Gastrocnemius medialis (tissue), 4 donors: ENCODE measurements at regions not wholly inside any gene's neighbourhood (a gene's known extent, or its start where the extent isn't known, plus 50 kb on each side); places are given as distances from the start of the nearest gene placed in this dataset.

Experiments used
- ATAC-seq, 2 donors: fragments of 150-250 bp; one replicate each; pipeline ENCODE4 v1.9.1; 2016
- DNase-seq, 2 donors: peaks; one replicate each; pipeline ENCODE4 v3.0.0-alpha.2; 2019
- H3K27ac ChIP-seq, 4 donors: fragments of 200-600 bp; sonication (generic); 1 replicate in 1 of 4; 2 replicates in 3 of 4; pipeline ENCODE4 v1.5.1; 2016 to 2018; ENCODE audit warnings: mild to moderate bottlenecking in 2 of 4, moderate library complexity in 1 of 4
- H3K27me3 ChIP-seq, 3 donors: fragments of 200-600 bp; sonication (generic) in 2 of 3; 1 replicate in 1 of 3; 2 replicates in 2 of 3; pipeline versions ENCODE4 v1.5.1 to v1.6.0; 2016 to 2019; ENCODE audit warnings: mild to moderate bottlenecking in 1 of 3, moderate library complexity in 1 of 3
- H3K36me3 ChIP-seq, 2 donors: fragments of 200-600 bp; sonication (generic) in 1 of 2; one replicate each; pipeline ENCODE4 v1.5.1; 2017 to 2018
- H3K4me1 ChIP-seq, 2 donors: fragments of 200-600 bp; sonication (generic) in 1 of 2; one replicate each; pipeline ENCODE4 v1.5.1; 2016 to 2017; ENCODE audit warnings: mild to moderate bottlenecking in 2 of 2
- H3K4me3 ChIP-seq, 4 donors: fragments of 200-600 bp; sonication (generic) in 3 of 4; 1 replicate in 1 of 4; 2 replicates in 3 of 4; pipeline ENCODE4 v1.5.1; 2016 to 2019; ENCODE audit warnings: mild to moderate bottlenecking in 2 of 4
- H3K9me3 ChIP-seq, 3 donors: fragments of 200-600 bp; sonication (generic) in 2 of 3; 1 replicate in 1 of 3; 2 replicates in 2 of 3; pipeline ENCODE4 v1.5.1; 2016 to 2019
- CTCF ChIP-seq, 5 experiments: fragments of 450-650 bp in 3 of 5; fragments of 200-600 bp in 2 of 5; sonication (generic) in 2 of 5; IDR thresholded peaks in 4 of 5; conservative IDR thresholded peaks in 1 of 5; 1 replicate in 4 of 5; 2 replicates in 1 of 5; pipeline ENCODE4 v1.5.1; 2016 to 2019; ENCODE audit warnings: antibody characterized with exemption in 5 of 5, mild to moderate bottlenecking in 3 of 5, moderate library complexity in 3 of 5
- POLR2A ChIP-seq, 2 donors: fragments of 450-650 bp; IDR thresholded peaks; one replicate each; pipeline ENCODE4 v1.6.1; 2017; ENCODE audit warnings: antibody characterized with exemption in 2 of 2, mild to moderate bottlenecking in 2 of 2, moderate library complexity in 2 of 2
- in situ Hi-C, 4 donors: fragments of 200-750 bp; cut with MboI; loops; one replicate each; pipeline versions ENCODE4 v1.15.0 to v1.8.0; 2017; ENCODE audit warnings: low sequenced_read_pairs in 4 of 4
- intact Hi-C: fragments of 100-400 bp; cut with DNase I; formaldehyde crosslinking; loops from one replicate; pipeline ENCODE4 v1.15.1; 2023; ENCODE audit warnings: low total_unique reads

- Histone ChIP-seq H3K9me3 (no peaks in the 10 kb centered on the region), H3K4me1 (no peaks in the 10 kb centered on the region), H3K4me3 (no peak overlapping the region), H3K27ac (no peak overlapping the region), H3K27me3 (no peaks in the 10 kb centered on the region), H3K36me3 (no peaks in the 10 kb centered on the region)
- no peak for DNase-seq
- intact Hi-C loops: no loop called here
- no peak for TF ChIP-seq CTCF (IDR thresholded peaks at IDR 0.05 in 4 of 5, conservative IDR thresholded peaks at IDR 0.05 in 1 of 5)
- in situ Hi-C loops: no loop called here
- no peak for ATAC-seq
Measured at GRCh38 chr12:58139894-58140293, 198.5 kb downstream of the ATP23 start.

GRCh38 chr12:58140395-58140794 is 199.0 kb downstream of the ATP23 start:
- TF ChIP-seq POLR2A (IDR thresholded peaks at IDR 0.05) (no peak), CTCF (IDR thresholded peaks at IDR 0.05 in 4 of 5, conservative IDR thresholded peaks at IDR 0.05 in 1 of 5) (no peak)
- ATAC-seq (no peak), DNase-seq (no peak)
- Histone ChIP-seq H3K4me1 (no peaks in the 10 kb centered on the region), H3K27ac (no peak overlapping the region), H3K36me3 (no peaks in the 10 kb centered on the region), H3K4me3 (no peak overlapping the region), H3K27me3 (no peaks in the 10 kb centered on the region), H3K9me3 (no peaks in the 10 kb centered on the region)
- intact Hi-C loops (no loop called here), in situ Hi-C loops (no loop called here)

- no peaks in the 10 kb centered on the region for H3K9me3 ChIP-seq
- no peaks in the 10 kb centered on the region for H3K36me3 ChIP-seq
- in situ Hi-C loops (no loop called here), intact Hi-C loops (no loop called here)
- no peaks in the 10 kb centered on the region for H3K27me3 ChIP-seq
- no peak overlapping the region for H3K27ac ChIP-seq
- TF ChIP-seq POLR2A (IDR thresholded peaks at IDR 0.05) (no peak), CTCF (IDR thresholded peaks at IDR 0.05 in 4 of 5, conservative IDR thresholded peaks at IDR 0.05 in 1 of 5) (no peak)
- ATAC-seq: no peak
- H3K4me3 ChIP-seq: no peak overlapping the region
- no peak for DNase-seq
- H3K4me1 ChIP-seq: no peaks in the 10 kb centered on the region
Measured at GRCh38 chr12:58142991-58143390, 201.6 kb downstream of the ATP23 start.

GRCh38 chr12:58143498-58143995 is 202.2 kb downstream of the ATP23 start:
- no peak overlapping the region for H3K4me3 ChIP-seq
- in situ Hi-C loops (no loop called here), intact Hi-C loops (no loop called here)
- H3K4me1 ChIP-seq: no peaks in the 10 kb centered on the region
- no peaks in the 10 kb centered on the region for H3K9me3 ChIP-seq
- ATAC-seq (no peak), DNase-seq (no peak)
- no peaks in the 10 kb centered on the region for H3K36me3 ChIP-seq
- TF ChIP-seq CTCF (IDR thresholded peaks at IDR 0.05 in 4 of 5, conservative IDR thresholded peaks at IDR 0.05 in 1 of 5) (no peak), POLR2A (IDR thresholded peaks at IDR 0.05) (no peak)
- H3K27me3 ChIP-seq: no peaks in the 10 kb centered on the region
- no peak overlapping the region for H3K27ac ChIP-seq

- no peak for DNase-seq
- Histone ChIP-seq H3K4me1 (no peaks in the 10 kb centered on the region), H3K36me3 (no peaks in the 10 kb centered on the region), H3K4me3 (no peak overlapping the region), H3K27me3 (no peaks in the 10 kb centered on the region), H3K9me3 (no peaks in the 10 kb centered on the region), H3K27ac (no peak overlapping the region)
- intact Hi-C loops: no loop called here
- no peak for ATAC-seq
- in situ Hi-C loops: no loop called here
- TF ChIP-seq CTCF (IDR thresholded peaks at IDR 0.05 in 4 of 5, conservative IDR thresholded peaks at IDR 0.05 in 1 of 5): no peak
- TF ChIP-seq POLR2A (IDR thresholded peaks at IDR 0.05): no peak
Measured at GRCh38 chr12:58148405-58148804, 207.0 kb downstream of the ATP23 start.
